SK-N-MC (cell line): ENCODE measurements at regions not wholly inside any gene's neighbourhood (a gene's known extent, or its start where the extent isn't known, plus 50 kb on each side); places are given as distances from the start of the nearest gene placed in this dataset.

Experiments used
- EZH2 ChIP-seq: fragments of 200-600 bp; sonication (generic); IDR thresholded peaks from one replicate; pipeline ENCODE4 v1.6.1; 2017; ENCODE audit warnings: antibody characterized with exemption
- FOXP2 ChIP-seq: optimal IDR thresholded peaks from 2 replicates; pipeline ENCODE3; 2011; ENCODE audit warnings: mild to moderate bottlenecking, moderate library complexity; ENCODE audit not compliant: insufficient read depth; ENCODE audit errors: extremely low read length, control extremely low read depth
- POLR2AphosphoS5 ChIP-seq: IDR thresholded peaks from 2 replicates; pipeline ENCODE4 v1.6.1; 2012; ENCODE audit warnings: mild to moderate bottlenecking, low read depth, low read length, borderline replicate concordance

GRCh38 chr3:148162132-148162531 is 535.6 kb upstream of the AGTR1 start:
- TF ChIP-seq EZH2 (no peak), POLR2AphosphoS5 (no peak), FOXP2 (no peak)
